WTC11 (cell line): ENCODE measurements at regions not wholly inside any gene's neighbourhood (a gene's known extent, or its start where the extent isn't known, plus 50 kb on each side); places are given as distances from the start of the nearest gene placed in this dataset.

Experiments
- CREB1 ChIP-seq: sonication (generic); formaldehyde crosslinking; IDR thresholded peaks from 2 replicates; pipeline ENCODE4 v1.8.0; 2023; ENCODE audit warnings: mild to moderate bottlenecking, missing genetic modification reagents
- CREM ChIP-seq: sonication (generic); formaldehyde crosslinking; IDR thresholded peaks from 2 replicates; pipeline ENCODE4 v1.8.1; 2022; ENCODE audit warnings: mild to moderate bottlenecking, missing genetic modification reagents, moderate library complexity
- FOXJ3 ChIP-seq: sonication (generic); formaldehyde crosslinking; IDR thresholded peaks from 2 replicates; pipeline ENCODE4 v1.9.0; 2021; ENCODE audit warnings: missing genetic modification reagents, mild to moderate bottlenecking, borderline replicate concordance
- ZNF263 ChIP-seq: sonication (generic); formaldehyde crosslinking; IDR thresholded peaks from 2 replicates; pipeline ENCODE4 v1.8.1; 2022; ENCODE audit warnings: low read depth, mild to moderate bottlenecking, moderate library complexity, missing genetic modification reagents
- ZNF512 ChIP-seq: sonication (generic); formaldehyde crosslinking; IDR thresholded peaks from 2 replicates; pipeline ENCODE4 v1.8.1; 2022; ENCODE audit warnings: missing genetic modification reagents, borderline replicate concordance
- TF ChIP-seq, protein P1 (sequence below): fragments of 200-600 bp; IDR thresholded peaks from 2 replicates; pipeline ENCODE4 v1.8.0; 2022; ENCODE audit warnings: antibody characterized with exemption

DNA sequence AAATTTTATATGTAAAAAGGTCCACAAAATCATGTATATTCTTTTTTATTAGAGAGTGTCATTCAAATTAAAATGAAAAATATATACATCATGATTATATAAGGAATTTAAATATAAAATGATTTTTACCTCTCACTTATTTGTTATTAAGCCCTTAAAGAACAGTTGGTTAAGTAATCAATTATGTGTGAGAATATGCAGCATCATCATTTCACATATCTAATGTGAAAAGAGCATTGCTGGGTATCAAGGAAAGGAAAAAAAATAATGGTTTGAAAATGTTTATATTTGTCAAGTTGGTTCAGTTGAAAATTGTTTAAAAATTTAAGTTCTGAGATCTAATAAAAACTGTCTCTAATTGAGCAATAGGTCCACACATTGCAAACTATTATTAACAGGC is 363.6 kb upstream of the GRM3 start:
- TF ChIP-seq ZNF263, result no peak
- TF ChIP-seq, protein P1, sequence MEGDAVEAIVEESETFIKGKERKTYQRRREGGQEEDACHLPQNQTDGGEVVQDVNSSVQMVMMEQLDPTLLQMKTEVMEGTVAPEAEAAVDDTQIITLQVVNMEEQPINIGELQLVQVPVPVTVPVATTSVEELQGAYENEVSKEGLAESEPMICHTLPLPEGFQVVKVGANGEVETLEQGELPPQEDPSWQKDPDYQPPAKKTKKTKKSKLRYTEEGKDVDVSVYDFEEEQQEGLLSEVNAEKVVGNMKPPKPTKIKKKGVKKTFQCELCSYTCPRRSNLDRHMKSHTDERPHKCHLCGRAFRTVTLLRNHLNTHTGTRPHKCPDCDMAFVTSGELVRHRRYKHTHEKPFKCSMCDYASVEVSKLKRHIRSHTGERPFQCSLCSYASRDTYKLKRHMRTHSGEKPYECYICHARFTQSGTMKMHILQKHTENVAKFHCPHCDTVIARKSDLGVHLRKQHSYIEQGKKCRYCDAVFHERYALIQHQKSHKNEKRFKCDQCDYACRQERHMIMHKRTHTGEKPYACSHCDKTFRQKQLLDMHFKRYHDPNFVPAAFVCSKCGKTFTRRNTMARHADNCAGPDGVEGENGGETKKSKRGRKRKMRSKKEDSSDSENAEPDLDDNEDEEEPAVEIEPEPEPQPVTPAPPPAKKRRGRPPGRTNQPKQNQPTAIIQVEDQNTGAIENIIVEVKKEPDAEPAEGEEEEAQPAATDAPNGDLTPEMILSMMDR, result no peak
- no peak for TF ChIP-seq ZNF512 (CRISPR knock-in tag)
- TF ChIP-seq CREM (CRISPR knock-in tag), result no peak
- TF ChIP-seq FOXJ3 (CRISPR knock-in tag), result no peak
- TF ChIP-seq CREB1 (CRISPR knock-in tag), result no peak
